K562 (cell line): ENCODE measurements at regions not wholly inside any gene's neighbourhood (a gene's known extent, or its start where the extent isn't known, plus 50 kb on each side); places are given as distances from the start of the nearest gene placed in this dataset.

ENCODE experiments used
- ATAC-seq: fragments of 200-7000 bp; cut with Tn5 transposase; 3 replicates; pipeline ENCODE4 v1.9.1; 2020; ENCODE audit warnings: moderate library complexity
- BruUV-seq: library from RNA; stranded (reverse); fragments of 400-500 nt; replicated peaks from 2 replicates; lab custom pipeline; 2021; lab: Mats Ljungman, UMichigan
- CTCF ChIA-PET: fragments of 300-600 bp; formaldehyde crosslinking; extraction: SDS; loops from one replicate; lab custom pipeline; 2021; ENCODE audit warnings: low intra/inter-chr PET ratio; lab: Yijun Ruan, JAX
- POLR2A ChIA-PET: fragments of 300-600, 350-650 bp; sonication (Branson Sonifier 250); formaldehyde crosslinking; extraction: SDS; loops from one replicate; lab custom pipeline; 2021; ENCODE audit warnings: antibody characterized with exemption, inconsistent platforms; lab: Yijun Ruan, JAX
- DNase-seq, 4 experiments: peaks; one replicate each; pipeline versions ENCODE4 v3.0.0 to v3.0.0-alpha.2; 2011 to 2018; ENCODE audit warnings: low spot score in 3 of 4, mixed read lengths in 3 of 4; ENCODE audit errors: extremely low read depth in 1 of 4
- FAIRE-seq: peaks from 2 replicates; lab custom pipeline; 2011; peaks lifted over from hg19 to GRCh38; lab: Jason Lieb, UNC
- H2AFZ ChIP-seq: 2 replicates; pipeline ENCODE4 v1.6.0; 2011; ENCODE audit warnings: low read depth, low read length, control low read depth, inconsistent platforms
- H3K27ac ChIP-seq: fragments of 200-600 bp; 3 replicates; pipeline ENCODE4 v1.8.0; 2011; ENCODE audit warnings: low read depth, mild to moderate bottlenecking, control low read depth, inconsistent platforms, low read length, moderate library complexity, mixed read lengths; ENCODE audit errors: extremely low read depth
- H3K27me3 ChIP-seq, 2 experiments: fragments of 300-600 bp in 1 of 2; 2 replicates in 1 of 2; 3 replicates in 1 of 2; pipeline versions ENCODE4 v1.6.0 to v1.8.0; 2011; ENCODE audit warnings: inconsistent platforms in 2 of 2, low read length in 2 of 2, mild to moderate bottlenecking in 1 of 2, mixed read lengths in 1 of 2, moderate library complexity in 1 of 2; ENCODE audit not compliant: control insufficient read depth in 2 of 2, insufficient read depth in 2 of 2
- H3K36me3 ChIP-seq: fragments of 300-600 bp; 3 replicates; pipeline ENCODE4 v1.8.0; 2011; ENCODE audit warnings: mild to moderate bottlenecking, low read length, inconsistent platforms; ENCODE audit not compliant: control insufficient read depth, insufficient read depth
- H3K4me1 ChIP-seq, 2 experiments: fragments of 200-600 bp in 1 of 2; replicated peaks in 1 of 2; 2 replicates in 1 of 2; 3 replicates in 1 of 2; pipeline versions ENCODE4 v1.5.1 to v1.8.0; 2011; ENCODE audit warnings: inconsistent platforms in 2 of 2, low read length in 2 of 2, mild to moderate bottlenecking in 1 of 2, mixed read lengths in 1 of 2, moderate library complexity in 1 of 2; ENCODE audit not compliant: control insufficient read depth in 2 of 2, insufficient read depth in 2 of 2
- H3K4me2 ChIP-seq: 2 replicates; pipeline ENCODE4 v1.6.1; 2011; ENCODE audit warnings: low read length, control low read depth, inconsistent platforms, mixed read lengths; ENCODE audit not compliant: insufficient read depth
- H3K4me3 ChIP-seq: fragments of 200-600 bp; sonication (generic), shearing (Covaris generic); 2 replicates; pipeline ENCODE4 v1.5.1; 2016; ENCODE audit warnings: control low read depth, inconsistent platforms
- H3K79me2 ChIP-seq: fragments of 200-600 bp; 3 replicates; pipeline ENCODE4 v1.8.0; 2011; ENCODE audit warnings: low read length, inconsistent platforms; ENCODE audit not compliant: control insufficient read depth, insufficient read depth
- H3K9ac ChIP-seq, 2 experiments: 2 replicates each; pipeline versions ENCODE4 v1.6.0 to v1.6.1; 2011; ENCODE audit warnings: low read depth in 2 of 2, low read length in 2 of 2, control low read depth in 1 of 2, inconsistent platforms in 1 of 2, mild to moderate bottlenecking in 1 of 2, mixed read lengths in 1 of 2; ENCODE audit not compliant: insufficient read depth in 1 of 2
- H3K9me1 ChIP-seq: one replicate; pipeline ENCODE4 v1.6.0; 2011; ENCODE audit warnings: inconsistent platforms, mild to moderate bottlenecking, low read length, moderate library complexity; ENCODE audit not compliant: control insufficient read depth, insufficient read depth
- H3K9me3 ChIP-seq: replicated peaks from 2 replicates; pipeline ENCODE4 v1.5.1; 2011; ENCODE audit warnings: low read depth, low read length, inconsistent platforms; ENCODE audit not compliant: control insufficient read depth, insufficient read depth
- H4K20me1 ChIP-seq: replicated peaks from 2 replicates; pipeline ENCODE4 v1.6.1; 2011; ENCODE audit warnings: low read length, inconsistent platforms, mixed read lengths; ENCODE audit not compliant: control insufficient read depth, insufficient read depth
- BDP1 ChIP-seq: IDR thresholded peaks from 3 replicates; pipeline ENCODE4 v1.6.1; 2011; ENCODE audit not compliant: insufficient read length, insufficient read depth
- BHLHE40 ChIP-seq: IDR thresholded peaks from 2 replicates; pipeline ENCODE4 v1.6.1; 2011; ENCODE audit warnings: low read length, improper control_type of control experiment
- CBFA2T2 ChIP-seq: fragments of 450-650 bp; conservative IDR thresholded peaks from 2 replicates; pipeline ENCODE4 v1.6.1; 2017; ENCODE audit warnings: mild to moderate bottlenecking
- KDM2B ChIP-seq: fragments of 250-450 bp; sonication (Bioruptor Pico); IDR thresholded peaks from 2 replicates; pipeline ENCODE4 v1.8.0; 2021; ENCODE audit warnings: mild to moderate bottlenecking, moderate library complexity
- NR3C1 ChIP-seq: sonication (generic); formaldehyde crosslinking; IDR thresholded peaks from 2 replicates; pipeline ENCODE4 v1.8.1; 2022; ENCODE audit warnings: missing genetic modification reagents
- RBM39 ChIP-seq: fragments of 200-400 bp; formaldehyde crosslinking; optimal IDR thresholded peaks from 2 replicates; pipeline ENCODE3; 2018; ENCODE audit warnings: low read depth, low read length
- SIN3A ChIP-seq, 2 experiments: fragments of 150-350 bp in 1 of 2; IDR thresholded peaks; 2 replicates each; pipeline ENCODE4 v1.6.1; 2011 to 2016; ENCODE audit warnings: borderline replicate concordance in 2 of 2, low read depth in 2 of 2, low read length in 2 of 2, mild to moderate bottlenecking in 2 of 2, moderate library complexity in 2 of 2; ENCODE audit not compliant: control insufficient read depth in 1 of 2
- SMAD2 ChIP-seq: fragments of 150-350 bp; IDR thresholded peaks from 2 replicates; pipeline ENCODE4 v1.6.1; 2014; ENCODE audit warnings: low read depth, mild to moderate bottlenecking, low read length
- SOX6 ChIP-seq: fragments of 450-650 bp; IDR thresholded peaks from 2 replicates; pipeline ENCODE4 v1.6.1; 2014; ENCODE audit warnings: mild to moderate bottlenecking
- ZNF282 ChIP-seq: sonication (generic); formaldehyde crosslinking; IDR thresholded peaks from 2 replicates; pipeline ENCODE4 v1.8.1; 2023; ENCODE audit warnings: missing genetic modification reagents
- ZNF324 ChIP-seq: fragments of 250-450 bp; sonication (Bioruptor Pico); IDR thresholded peaks from 2 replicates; pipeline ENCODE4 v1.4.0; 2020; ENCODE audit warnings: mild to moderate bottlenecking
- ZNF668 ChIP-seq: fragments of 250-450 bp; sonication (Bioruptor Pico); IDR thresholded peaks from 2 replicates; pipeline ENCODE4 v1.8.0; 2022; ENCODE audit warnings: mild to moderate bottlenecking, inconsistent platforms
- WGBS: fragments of 100-300 bp; shearing (Covaris generic); methylation state at CpG from one replicate; pipeline ENCODE4 v1.1.6; 2016; ENCODE audit warnings: low coverage, mixed read lengths; ENCODE audit not compliant: insufficient coverage; ENCODE audit errors: missing lambda C conversion rate; 5-methylcytosine and 5-hydroxymethylcytosine counted together
- in situ Hi-C: fragments of 300-500 bp; cut with MboI; formaldehyde crosslinking; loops from 4 replicates; pipeline ENCODE4 v1.15.0; 2018; ENCODE audit warnings: inconsistent platforms, mixed read lengths
- intact Hi-C: fragments of 100-400 bp; cut with micrococcal nuclease; formaldehyde crosslinking; loops from 2 replicates; pipeline ENCODE4 v1.14.2; 2022
- TF ChIP-seq, protein P1 (sequence below): conservative IDR thresholded peaks from 2 replicates; pipeline ENCODE4 v1.6.1; 2011; ENCODE audit warnings: low read depth, mild to moderate bottlenecking, low read length; ENCODE audit not compliant: control insufficient read depth
- TF ChIP-seq, protein P2 (sequence below): fragments of 450-650 bp; IDR thresholded peaks from 2 replicates; pipeline ENCODE4 v1.6.1; 2016; ENCODE audit warnings: borderline replicate concordance

DNA sequence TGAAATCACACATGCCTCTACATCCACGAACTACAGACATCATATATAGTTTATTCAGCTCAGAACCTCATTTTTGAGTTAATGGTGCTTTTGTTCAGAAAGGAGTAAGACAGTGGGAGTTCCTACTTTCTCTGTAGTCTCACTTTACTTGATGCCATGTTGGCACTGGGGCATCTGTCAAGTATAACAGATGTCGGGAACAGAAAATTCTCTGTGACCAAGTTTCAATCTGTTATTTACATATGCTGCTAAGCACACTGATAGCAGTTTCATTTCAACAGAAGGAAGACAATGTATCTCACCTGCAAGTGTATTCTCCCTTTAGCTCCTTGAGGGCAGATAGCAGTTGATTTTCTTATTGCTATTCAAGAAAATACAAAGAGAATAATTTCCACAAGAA lies 774.1 kb downstream of the METTL4 start (continued):
- TF ChIP-seq, protein P1, sequence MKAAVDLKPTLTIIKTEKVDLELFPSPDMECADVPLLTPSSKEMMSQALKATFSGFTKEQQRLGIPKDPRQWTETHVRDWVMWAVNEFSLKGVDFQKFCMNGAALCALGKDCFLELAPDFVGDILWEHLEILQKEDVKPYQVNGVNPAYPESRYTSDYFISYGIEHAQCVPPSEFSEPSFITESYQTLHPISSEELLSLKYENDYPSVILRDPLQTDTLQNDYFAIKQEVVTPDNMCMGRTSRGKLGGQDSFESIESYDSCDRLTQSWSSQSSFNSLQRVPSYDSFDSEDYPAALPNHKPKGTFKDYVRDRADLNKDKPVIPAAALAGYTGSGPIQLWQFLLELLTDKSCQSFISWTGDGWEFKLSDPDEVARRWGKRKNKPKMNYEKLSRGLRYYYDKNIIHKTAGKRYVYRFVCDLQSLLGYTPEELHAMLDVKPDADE: no peak
- TF ChIP-seq ZNF282 (CRISPR knock-in tag): no peak
- no peak for TF ChIP-seq KDM2B (CRISPR knock-in tag)
- no peak for TF ChIP-seq SMAD2
- no peak for TF ChIP-seq SOX6
- no peak for TF ChIP-seq SIN3A (IDR thresholded peaks at IDR 0.05; ENCODE audit: borderline replicate concordance in 2 of 2, control insufficient read depth in 1 of 2, low read depth in 2 of 2, low read length in 2 of 2)

DNA sequence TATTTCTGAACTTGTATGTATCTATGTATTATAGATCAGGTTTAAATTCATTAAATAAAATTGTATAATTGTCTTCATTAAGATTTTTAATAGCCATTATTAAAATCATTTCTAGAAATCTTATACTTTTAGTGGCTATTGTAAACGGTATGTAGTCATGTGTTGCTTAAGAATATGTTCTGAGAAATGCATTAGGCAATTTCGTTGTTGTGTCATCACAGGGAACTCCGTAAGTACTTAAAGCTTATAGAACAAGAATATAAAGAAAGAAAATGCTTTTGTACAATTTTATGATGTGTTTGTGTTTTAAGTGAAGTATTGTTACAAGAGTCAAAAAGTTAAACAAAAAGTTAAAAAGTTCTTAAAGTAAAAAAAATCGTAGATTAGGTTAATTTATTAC lies 765.8 kb downstream of the METTL4 start:
- Histone ChIP-seq H3K9me3 (no peaks in the 10 kb centered on the region), H3K9ac (no peak overlapping the region), H3K4me2 (no peak overlapping the region), H3K27ac (no peak overlapping the region), H3K4me1 (no peaks in the 10 kb centered on the region), H3K79me2 (no peaks in the 10 kb centered on the region), H3K9me1 (no peaks in the 10 kb centered on the region), H3K4me3 (no peak overlapping the region), H3K27me3 (no peaks in the 10 kb centered on the region), H3K36me3 (no peaks in the 10 kb centered on the region), H4K20me1 (no peaks in the 10 kb centered on the region), H2AFZ (no peak overlapping the region)
- no peak for FAIRE-seq
- ChIA-PET CTCF (no interaction called here), POLR2A (no interaction called here)
- in situ Hi-C loops (no loop called here), intact Hi-C loops (no loop called here)
- no TSS peak for BruUV-seq
- 4% methylated on average over 4 of the region's 4 CpGs for WGBS
- no peak for TF ChIP-seq BDP1
- TF ChIP-seq, protein P2, sequence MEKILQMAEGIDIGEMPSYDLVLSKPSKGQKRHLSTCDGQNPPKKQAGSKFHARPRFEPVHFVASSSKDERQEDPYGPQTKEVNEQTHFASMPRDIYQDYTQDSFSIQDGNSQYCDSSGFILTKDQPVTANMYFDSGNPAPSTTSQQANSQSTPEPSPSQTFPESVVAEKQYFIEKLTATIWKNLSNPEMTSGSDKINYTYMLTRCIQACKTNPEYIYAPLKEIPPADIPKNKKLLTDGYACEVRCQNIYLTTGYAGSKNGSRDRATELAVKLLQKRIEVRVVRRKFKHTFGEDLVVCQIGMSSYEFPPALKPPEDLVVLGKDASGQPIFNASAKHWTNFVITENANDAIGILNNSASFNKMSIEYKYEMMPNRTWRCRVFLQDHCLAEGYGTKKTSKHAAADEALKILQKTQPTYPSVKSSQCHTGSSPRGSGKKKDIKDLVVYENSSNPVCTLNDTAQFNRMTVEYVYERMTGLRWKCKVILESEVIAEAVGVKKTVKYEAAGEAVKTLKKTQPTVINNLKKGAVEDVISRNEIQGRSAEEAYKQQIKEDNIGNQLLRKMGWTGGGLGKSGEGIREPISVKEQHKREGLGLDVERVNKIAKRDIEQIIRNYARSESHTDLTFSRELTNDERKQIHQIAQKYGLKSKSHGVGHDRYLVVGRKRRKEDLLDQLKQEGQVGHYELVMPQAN: no peak
- no peak for TF ChIP-seq RBM39
- no peak for TF ChIP-seq NR3C1
- TF ChIP-seq ZNF324: no peak
- no peak for TF ChIP-seq CBFA2T2
- no peak for TF ChIP-seq ZNF668 (CRISPR knock-in tag)
- TF ChIP-seq BHLHE40: no peak
- no peak for DNase-seq
- no peak for ATAC-seq
